ENCODE measurements at regions not wholly inside any gene's neighbourhood (a gene's known extent, or its start where the extent isn't known, plus 50 kb on each side); places are given as distances from the start of the nearest gene placed in this dataset.
A peak's percentile ranks its signal among the peaks of the same experiment; 100 is the strongest.

- TF ChIP-seq MGA (IDR thresholded peaks at IDR 0.05) (peak; percentile 52), ELK3 (CRISPR knock-in tag; IDR thresholded peaks at IDR 0.05) (no peak)
Measured at GRCh38 chr10:71024490-71024889, 136.1 kb upstream of the PCBD1 start (continued).

Measured in K562 (cell line).